HK-2 (cell line): ENCODE measurements at regions not wholly inside any gene's neighbourhood (a gene's known extent, or its start where the extent isn't known, plus 50 kb on each side); places are given as distances from the start of the nearest gene placed in this dataset.

Experiments used
- DNase-seq: peaks from one replicate; pipeline ENCODE4 v3.0.0-alpha.2; 2018; ENCODE audit not compliant: unreplicated experiment

DNA sequence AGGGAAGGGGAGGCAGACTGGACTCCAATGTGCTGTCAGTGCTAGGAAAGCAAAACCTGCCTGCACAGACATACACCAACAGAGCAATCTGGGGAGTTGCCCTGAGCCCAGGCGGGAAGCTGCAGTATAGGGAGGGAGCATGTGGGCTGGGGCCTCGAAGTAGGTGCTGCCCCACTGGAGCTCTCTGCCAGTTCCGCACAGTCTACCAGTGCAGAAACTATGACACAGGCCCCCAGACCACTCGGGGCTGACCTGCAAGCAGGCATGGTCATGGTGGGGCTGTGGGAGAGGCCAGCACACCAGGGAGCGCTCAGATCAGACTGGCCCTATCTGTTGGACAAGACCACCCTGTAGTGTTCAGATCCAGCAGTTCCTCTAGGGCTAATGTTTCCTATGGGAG lies 344.1 kb upstream of the TRAM1L1 start:
- DNase-seq, result no peak

DNA sequence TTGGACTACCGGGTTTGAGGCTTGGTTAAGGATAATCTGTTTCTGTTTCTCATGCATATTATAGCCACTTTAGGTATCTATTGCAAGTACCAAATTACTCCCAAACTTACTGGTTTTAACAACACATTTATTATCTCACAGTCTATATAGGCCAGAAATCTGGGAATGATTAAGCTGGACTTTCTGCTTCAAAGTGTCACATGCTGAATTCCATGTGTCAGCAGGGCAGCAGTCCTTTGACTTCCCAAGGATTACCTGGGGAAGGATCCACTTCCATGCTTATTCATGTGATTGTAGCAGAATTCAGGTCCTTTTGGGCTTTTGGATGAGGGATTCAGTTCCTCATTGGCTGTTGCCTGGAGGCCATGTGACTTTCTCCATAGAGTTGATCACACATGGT lies 349.0 kb upstream of the TRAM1L1 start:
- no peak for DNase-seq

DNA sequence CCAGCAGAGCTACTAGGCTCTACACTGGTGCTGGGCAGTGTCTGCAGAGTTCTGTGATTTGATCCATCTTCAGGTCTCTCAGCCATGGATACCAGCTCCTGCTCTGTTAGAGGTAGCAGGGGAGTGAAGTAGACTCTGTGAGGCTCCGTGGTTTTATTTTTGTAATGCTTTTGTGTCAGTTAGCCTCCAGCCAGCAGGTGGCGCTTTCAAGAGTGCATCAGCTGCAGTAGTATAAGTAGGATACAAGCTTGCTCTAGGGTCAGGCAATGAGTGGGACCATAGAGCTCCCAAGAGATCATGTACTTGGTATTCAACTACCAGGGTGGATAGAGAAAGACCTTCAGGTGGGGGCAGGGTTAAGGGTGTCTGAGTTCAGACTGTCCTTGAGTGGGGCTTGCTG lies 362.5 kb upstream of the TRAM1L1 start:
- no peak for DNase-seq

DNA sequence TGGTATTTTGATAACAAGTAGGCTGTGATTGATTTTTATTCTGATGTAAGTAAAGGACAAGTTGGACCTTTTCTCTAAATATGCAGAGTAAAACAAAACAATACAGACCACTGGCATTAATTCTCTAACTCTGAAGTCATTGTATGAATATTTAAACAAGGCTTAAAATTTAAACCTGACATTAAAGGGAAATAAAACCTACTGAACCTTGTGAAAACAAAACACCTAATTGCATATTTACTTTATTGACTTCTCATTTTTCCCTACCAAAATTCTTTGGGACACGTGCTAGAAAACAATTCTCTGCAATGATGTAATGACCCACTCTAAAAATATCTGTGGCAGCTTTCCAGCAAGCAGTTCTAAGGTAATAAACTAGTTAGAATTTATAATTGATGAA lies 369.7 kb upstream of the TRAM1L1 start:
- no peak for DNase-seq

DNA sequence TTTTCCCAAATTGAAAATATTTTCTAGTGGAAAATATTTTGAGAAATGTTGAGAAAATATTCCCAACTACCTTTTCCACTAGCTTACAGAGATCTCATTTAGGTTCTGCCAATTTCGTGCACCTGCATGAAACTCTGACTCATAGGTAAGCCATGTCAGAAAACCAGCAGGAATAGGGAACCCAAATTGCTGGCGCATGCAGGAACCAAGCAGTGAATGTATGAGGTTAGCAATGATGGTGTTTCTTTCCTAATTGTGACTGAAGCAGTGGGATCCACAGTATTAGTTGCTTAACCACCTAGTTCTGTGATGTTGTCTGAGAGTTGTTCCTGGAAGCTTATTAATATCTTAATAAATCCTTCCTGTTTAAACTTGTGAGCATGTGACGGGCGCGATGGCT lies 381.0 kb upstream of the TRAM1L1 start:
- no peak for DNase-seq

DNA sequence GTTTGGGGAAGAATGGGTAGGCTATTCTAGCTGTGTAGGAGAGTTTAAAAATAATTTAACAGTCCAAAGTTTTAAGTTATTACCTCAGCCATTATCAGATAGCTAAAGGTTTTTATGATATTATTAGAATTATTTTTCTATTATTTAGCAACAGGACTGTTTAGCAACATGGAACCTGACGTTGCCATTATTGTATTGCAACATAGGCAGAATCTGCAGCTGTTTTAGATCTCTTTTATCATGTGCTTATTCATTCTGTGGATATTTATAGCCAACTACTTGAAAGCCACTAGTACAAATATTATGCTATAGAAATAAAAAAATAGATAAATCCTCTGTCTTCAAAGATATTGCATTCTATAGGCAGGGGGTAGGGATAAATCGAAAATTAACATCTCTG lies 382.0 kb upstream of the TRAM1L1 start:
- no peak for DNase-seq

DNA sequence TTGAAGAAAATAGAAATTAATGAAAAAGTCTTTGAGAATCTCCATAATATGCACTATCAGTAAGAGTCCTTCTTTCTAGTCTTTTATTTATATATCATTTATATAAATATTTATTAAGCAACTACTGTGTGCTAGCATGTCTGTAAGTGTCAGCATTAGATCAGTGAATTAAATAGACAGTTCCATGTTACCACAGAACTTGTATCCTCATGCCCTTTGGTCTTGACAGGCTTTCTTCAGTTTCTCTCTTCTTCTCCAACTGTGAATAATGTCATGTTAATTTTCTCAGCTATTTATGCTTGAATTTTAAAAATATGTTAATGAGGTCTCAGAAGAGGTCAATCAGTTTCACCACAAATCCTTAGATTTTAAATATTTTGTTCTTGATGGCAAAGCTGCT lies 389.6 kb upstream of the TRAM1L1 start:
- DNase-seq, result no peak

DNA sequence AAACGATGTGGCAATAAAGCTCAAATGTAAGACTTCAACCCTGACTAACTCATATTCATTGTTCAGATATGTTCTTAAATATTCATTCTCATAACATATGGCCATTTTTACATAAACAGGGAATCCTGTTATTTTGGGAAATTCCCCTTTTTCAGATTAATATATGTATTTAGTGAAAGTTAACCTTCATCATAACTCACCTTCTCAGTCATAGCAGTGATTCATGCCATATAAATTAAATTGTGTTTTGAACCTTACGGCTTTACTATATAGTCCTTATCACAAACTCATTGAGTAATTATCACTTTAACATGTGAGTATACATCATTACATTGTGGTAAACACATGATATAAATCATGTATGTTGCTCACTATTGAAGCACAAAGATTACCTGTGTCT lies 392.5 kb upstream of the TRAM1L1 start:
- no peak for DNase-seq

DNA sequence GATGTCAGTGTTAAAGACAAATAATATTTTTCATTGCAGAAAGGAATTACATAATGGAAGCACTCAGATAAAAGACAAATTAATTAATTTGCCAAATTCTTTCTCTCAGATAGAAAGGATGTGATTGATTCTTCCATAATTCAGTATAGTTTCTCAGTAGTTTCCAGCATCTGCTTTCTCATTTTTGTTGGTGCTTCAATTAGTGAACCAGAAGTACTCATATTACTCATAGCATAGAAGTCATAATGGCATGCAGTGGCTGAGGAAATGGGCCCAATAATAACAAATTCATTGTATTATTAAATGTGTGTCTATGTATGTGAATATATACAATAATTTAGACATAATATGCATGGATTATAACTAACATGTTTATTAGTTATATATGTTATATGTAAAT lies 393.3 kb upstream of the TRAM1L1 start:
- DNase-seq, result no peak

DNA sequence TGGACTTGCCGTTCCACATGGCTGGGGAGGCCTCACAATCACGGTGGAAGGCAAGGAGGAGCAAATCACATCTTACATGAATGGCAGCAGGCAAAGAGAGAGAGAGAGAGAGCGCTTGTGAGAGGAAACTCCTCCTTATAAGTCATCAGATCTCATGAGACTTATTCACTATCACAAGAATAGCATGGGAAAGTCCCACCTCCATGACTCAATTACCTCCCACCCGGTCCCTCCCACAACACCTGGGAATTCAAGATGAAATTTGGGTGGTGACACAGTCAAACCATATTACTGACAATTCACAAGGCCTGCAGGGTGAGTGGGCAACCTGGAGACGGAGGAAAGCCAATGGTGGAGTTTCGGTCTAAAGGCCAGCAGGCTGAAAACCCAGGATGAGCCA lies 394.3 kb upstream of the TRAM1L1 start:
- no peak for DNase-seq

DNA sequence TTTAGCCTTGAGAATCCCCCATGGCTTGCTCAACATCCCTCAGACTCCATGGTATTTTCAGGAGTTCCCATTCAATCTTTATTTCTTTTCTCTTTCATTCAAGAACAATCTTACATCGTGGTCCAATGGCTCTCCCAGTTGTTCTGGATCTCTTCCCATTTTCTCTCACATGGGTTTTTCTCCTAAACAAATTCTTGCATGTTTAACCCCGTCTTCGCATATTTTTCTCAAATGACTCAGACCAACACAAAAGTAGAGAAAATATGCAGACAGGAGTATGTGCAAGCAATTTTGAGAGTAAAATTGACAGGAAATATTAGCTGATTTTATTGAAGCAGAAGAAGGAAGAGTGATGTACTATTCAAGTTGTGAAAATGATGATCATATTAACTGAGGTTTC lies 396.4 kb upstream of the TRAM1L1 start:
- DNase-seq, result no peak

DNA sequence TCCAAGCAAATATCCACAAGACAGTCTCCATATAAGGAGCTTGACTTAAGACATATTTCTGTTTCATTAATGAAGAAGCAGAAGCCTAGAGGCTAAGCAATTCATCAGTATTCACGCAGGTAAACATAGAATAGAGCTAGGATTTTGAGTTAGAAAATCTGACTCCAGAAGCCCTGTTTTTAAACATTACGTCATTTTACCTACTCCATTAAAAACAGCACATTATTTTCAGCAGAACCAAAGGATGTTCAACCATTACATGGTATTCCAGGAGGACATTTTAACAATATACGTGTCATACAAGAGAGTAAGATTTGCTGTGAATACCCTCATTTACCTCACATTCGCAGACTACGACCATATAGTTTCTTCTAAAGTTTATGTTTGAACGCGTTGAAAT lies 403.3 kb upstream of the TRAM1L1 start:
- no peak for DNase-seq

DNA sequence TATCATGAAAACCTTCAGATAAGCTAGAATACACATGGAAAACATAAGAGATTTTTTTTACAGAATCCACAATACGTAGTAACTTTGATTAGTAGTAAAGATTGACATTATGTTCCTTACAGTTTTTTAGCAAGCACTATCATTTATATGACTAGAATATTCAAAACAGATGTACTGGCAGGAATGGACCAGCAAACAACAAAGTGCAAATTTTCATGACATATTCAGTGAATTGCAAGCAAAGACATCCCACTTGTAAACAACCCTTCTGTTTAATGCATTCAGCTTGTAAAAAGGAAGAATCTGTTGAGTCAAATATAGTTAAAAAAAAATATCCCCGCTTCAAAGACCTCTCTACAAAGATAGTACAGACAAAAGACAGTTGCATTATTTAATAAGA lies 403.7 kb upstream of the TRAM1L1 start:
- no peak for DNase-seq

DNA sequence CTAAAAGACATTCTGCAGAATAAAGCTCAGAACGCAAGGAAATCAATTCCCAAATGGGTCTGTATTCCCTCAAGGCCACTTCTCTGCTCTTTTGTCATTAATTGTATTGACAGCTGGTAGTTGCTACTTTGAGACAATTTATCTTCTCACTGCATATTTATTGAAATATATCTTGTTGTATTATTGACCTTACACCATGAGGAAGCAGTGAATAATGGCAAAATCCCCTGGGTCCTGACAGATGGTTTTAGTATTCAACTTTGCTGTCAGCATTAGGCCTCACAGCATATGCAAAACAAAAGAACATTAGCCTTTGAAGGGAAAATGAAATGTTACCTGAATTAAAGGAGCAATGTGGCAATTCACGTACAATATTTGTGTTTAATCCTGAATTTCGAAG lies 406.1 kb upstream of the TRAM1L1 start:
- DNase-seq, result no peak

DNA sequence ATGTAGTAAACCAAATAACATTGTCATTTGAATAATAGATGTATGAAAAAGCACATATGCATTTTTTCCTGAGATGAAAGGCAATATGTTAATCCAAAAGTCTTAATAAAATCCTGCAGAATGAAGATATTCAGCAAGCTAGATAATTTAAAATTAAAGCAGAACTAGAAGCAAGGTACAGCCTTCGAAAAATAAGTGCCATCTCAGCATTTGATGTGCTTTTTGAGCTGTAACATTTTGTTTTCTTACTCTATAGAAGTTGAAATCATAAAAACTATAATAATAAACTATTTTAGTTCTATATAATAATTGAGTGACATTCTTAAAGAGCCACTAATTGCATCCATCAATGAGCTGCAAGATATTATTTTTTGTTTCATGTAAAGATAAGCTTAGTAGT lies 410.4 kb upstream of the TRAM1L1 start:
- no peak for DNase-seq

DNA sequence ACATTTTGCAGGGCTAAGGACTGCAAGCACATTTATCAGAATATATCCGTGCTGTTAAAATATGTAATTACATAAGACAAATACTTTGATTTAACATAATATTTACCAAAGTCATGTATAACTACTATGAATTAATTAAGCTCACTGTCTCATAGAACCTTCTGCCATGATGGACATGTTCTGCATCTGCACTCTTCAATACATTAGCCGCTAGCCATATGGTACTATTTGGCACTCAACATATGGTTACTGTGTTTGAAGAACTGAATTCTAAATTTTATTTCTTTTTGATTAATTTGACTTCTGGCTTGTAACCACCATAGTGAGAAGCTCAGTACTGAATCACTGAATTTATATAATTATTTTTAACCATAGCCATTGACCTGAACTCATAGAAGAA lies 427.0 kb upstream of the TRAM1L1 start:
- DNase-seq, result no peak

DNA sequence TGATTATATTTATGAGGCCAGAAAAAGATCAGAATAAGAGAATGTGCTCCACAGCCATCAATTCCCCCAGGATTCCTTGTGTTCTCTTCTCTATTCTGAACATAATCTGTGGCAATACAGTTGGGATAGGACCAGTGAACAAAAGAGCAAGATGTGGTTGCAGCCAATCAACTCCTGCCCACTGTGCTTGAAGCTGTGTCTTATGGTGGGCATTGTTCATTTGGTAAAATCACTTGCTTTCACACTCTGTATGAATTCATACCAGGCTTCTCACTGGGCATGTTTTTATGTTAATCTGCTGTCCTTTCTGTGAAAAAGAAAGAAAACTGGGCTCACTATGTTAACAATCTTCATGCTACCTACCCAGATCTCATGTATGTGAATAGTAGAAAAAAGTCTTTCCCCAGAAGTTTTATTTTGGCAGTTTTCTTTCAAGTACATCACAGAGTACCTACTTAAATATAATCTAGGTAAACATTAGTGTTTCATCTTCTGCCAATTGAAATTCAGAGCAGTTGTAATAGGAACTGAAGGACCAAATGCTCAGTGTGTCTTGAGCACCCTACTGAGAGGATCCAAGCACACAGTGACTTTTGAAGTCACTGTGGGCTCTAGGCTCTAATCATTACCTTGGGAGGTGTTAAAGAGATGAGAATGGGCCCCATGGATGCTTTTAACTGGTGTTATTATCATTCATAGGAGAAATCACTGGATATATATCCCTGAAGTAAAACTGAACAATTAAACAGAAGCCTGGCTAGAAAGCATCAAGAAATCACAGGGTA lies 429.2 kb upstream of the TRAM1L1 start:
- DNase-seq, result no peak

DNA sequence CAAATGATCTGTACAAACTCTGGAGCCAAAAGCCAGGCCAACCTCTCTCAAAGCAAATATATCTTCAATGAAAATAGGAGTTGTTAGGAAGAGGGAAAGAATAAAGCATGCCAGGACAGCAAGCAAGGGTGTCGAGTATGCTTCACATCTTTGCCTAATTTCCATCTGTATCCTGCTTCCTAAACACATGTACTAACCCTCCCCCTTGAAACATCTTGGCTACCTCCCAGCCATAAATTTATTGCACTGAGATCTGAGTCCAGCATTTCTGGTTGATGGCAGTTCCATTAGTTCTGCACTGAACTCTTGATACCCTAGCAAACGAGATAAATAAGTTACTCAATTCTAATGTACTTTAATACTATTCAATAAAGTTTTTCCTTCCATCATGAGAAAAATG lies 430.5 kb upstream of the TRAM1L1 start:
- DNase-seq, result no peak

DNA sequence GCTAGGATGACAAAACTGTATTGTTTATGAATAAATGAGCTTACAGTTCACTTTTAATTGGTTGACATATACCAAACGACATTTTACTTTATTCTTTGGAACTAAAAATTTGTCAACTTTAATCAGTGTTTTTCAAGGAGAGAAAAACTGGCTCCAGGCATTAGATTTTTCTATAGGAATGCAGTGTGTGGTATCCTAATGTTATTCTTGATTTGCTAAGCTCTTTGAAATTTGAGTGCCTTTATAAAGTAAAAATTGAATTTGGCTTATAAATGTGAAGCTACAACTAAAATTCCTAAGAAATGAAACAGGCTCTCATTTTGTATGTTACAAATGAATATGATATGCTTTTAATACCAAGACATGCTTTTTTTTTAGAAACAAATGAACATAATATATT lies 442.2 kb upstream of the TRAM1L1 start:
- no peak for DNase-seq

DNA sequence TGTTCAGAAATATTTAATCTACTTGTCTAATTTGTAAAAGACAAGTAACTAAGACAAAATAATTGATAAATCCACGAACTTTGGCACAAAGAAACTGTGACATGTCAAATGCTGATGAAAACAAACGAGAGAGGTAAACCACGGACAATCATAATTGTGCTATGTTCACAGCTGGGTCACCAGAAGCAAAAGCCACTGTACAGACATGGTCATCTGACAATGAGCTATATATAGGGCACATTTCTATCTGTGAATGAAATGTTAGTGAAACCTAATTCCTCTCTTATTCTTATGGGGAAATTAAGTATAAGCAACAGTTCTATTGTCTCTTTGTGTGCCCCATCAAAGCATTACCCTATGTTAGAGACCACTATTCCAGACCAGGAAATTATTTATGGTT lies 444.0 kb upstream of the TRAM1L1 start:
- no peak for DNase-seq

DNA sequence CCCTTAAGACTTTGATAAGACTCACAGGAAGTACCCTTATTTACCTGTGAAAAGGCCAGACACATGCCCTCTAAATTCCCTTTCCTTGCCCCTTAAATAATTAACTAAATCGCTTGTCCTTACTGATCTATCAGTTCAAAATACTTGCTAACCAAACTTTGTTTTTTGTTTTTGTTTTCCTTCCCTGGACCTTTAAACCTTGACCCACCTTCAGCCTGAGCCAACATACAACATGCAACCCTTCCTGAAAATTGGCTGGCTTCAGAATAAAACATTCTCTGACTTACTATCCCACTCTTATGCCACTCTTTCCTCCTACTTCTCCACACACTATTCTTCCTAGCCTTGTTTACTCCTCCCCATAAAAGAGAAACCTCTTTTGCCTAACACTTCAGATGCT lies 448.1 kb upstream of the TRAM1L1 start:
- DNase-seq, result no peak

DNA sequence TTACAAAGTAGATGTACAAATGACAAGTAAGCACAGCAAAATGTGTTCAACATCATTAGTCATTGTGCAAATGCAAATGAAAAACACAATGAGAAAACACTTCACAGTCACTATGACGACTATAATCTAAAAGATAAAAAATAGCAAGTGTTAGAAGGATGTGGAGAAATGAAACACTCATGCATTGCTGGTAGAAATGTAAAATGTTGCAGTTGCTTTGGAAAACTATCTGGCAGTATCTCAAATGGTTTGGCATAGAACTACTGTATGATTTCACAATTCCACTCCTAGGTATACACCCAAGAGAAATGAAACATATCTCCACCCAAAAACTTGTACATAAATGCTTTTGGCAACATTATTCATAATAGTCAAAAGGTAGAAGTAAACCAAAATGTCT lies 459.7 kb upstream of the TRAM1L1 start:
- no peak for DNase-seq

DNA sequence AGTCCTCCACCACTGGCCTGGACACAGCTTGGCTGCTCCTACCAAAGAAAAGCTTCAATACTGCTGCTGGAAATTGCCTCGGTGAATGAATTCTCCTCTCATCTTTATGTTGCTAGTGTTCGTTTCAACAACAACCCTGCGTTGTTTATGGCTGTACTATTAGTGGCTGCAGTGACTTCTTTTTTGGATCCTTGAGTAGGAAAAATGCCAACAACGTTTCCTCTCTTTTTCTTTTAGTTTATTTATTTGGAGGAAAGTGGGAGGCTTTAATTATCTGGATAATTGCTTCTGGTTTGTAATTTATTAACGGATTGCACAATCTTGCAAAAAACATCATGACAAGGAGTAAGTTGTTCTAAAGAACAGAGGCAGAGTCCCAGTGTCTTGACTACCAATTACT lies 464.1 kb upstream of the TRAM1L1 start:
- DNase-seq, result no peak

DNA sequence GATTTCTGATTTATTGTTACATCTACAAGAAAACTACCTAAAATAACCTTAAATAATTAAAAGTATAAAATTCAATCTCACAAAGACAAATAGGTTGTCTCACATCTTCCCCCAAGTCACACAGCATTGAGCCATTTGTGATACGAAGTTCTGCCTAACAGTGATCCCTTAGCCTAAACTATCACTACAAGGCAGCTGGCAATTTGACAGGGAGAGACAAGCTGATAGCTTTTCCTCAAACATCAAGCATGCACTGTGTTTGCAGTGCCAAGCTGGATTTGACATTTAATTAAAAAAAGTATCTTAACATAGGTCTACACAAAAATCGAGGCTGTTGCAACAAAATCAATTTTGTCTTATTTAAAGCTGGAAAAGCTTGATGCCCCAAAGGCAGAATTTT lies 464.7 kb upstream of the TRAM1L1 start:
- no peak for DNase-seq
